ENCODE measurements at regions not wholly inside any gene's neighbourhood (a gene's known extent, or its start where the extent isn't known, plus 50 kb on each side); places are given as distances from the start of the nearest gene placed in this dataset.
A peak's percentile ranks its signal among the peaks of the same experiment; 100 is the strongest.

DNA sequence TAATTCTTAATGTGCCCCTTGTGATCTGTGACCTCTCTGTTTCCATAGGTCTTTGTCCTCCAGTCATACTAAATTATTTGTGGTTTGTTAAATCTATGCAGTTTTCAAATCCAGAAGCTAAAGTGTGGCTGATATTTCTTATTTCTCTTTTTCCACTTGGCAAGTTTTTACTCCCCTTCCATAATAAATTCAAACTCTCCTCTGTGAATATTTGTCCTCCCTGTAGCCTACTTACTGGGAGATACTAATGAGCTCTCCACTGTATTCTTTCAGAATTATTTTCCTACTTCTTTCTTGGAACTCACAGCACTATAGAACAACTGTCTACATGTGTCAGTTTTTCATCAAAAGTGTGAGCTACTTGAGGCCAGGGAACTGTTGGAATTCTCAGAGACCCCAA lies 430.8 kb upstream of the PTBP2 start:
- Histone ChIP-seq H3K4me1 (ENCODE audit: insufficient read depth, poor library complexity, severe bottlenecking) (peaks cover 10% of the 10 kb centered on the region), H3K27me3 (ENCODE audit: insufficient read depth, poor library complexity, severe bottlenecking) (no peaks in the 10 kb centered on the region), H3K9me3 (ENCODE audit: severe bottlenecking) (no peaks in the 10 kb centered on the region), H3K27ac (ENCODE audit: poor library complexity, severe bottlenecking) (no peak overlapping the region), H3K4me3 (ENCODE audit: severe bottlenecking) (no peak overlapping the region), H3K36me3 (ENCODE audit: low read depth) (no peaks in the 10 kb centered on the region)
- DNase-seq (ENCODE audit: low spot score) (no peak), ATAC-seq (ENCODE audit: low read depth) (no peak)
- TF ChIP-seq, protein P1, sequence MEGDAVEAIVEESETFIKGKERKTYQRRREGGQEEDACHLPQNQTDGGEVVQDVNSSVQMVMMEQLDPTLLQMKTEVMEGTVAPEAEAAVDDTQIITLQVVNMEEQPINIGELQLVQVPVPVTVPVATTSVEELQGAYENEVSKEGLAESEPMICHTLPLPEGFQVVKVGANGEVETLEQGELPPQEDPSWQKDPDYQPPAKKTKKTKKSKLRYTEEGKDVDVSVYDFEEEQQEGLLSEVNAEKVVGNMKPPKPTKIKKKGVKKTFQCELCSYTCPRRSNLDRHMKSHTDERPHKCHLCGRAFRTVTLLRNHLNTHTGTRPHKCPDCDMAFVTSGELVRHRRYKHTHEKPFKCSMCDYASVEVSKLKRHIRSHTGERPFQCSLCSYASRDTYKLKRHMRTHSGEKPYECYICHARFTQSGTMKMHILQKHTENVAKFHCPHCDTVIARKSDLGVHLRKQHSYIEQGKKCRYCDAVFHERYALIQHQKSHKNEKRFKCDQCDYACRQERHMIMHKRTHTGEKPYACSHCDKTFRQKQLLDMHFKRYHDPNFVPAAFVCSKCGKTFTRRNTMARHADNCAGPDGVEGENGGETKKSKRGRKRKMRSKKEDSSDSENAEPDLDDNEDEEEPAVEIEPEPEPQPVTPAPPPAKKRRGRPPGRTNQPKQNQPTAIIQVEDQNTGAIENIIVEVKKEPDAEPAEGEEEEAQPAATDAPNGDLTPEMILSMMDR (IDR thresholded peaks at IDR 0.05; ENCODE audit: poor library complexity, severe bottlenecking), result no peak

DNA sequence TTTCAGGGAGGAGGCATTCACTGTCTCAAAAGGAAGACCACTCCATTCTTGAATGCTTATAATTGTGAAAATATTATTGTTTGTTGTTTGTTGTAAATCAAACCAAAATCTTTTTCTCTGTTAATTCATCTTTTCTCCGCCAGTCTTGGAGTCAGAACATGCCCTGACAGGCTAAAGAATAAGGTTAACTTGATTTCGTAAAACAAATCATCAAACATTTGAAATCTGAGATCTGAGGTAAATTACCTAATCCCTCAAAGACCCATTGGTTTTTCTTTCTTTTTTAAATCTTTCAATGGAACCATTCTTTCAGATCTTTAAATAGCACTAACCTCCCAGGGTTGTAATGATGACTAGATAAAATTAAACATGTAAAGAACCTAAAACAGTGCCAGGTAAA lies 430.1 kb upstream of the PTBP2 start:
- Histone ChIP-seq H3K27me3 (ENCODE audit: insufficient read depth, poor library complexity, severe bottlenecking) (no peaks in the 10 kb centered on the region), H3K36me3 (ENCODE audit: low read depth) (no peaks in the 10 kb centered on the region), H3K9me3 (ENCODE audit: severe bottlenecking) (no peaks in the 10 kb centered on the region), H3K4me1 (ENCODE audit: insufficient read depth, poor library complexity, severe bottlenecking) (peaks cover 10% of the 10 kb centered on the region), H3K4me3 (ENCODE audit: severe bottlenecking) (no peak overlapping the region), H3K27ac (ENCODE audit: poor library complexity, severe bottlenecking) (no peak overlapping the region)
- TF ChIP-seq, protein P1 (IDR thresholded peaks at IDR 0.05; ENCODE audit: poor library complexity, severe bottlenecking), result no peak
- DNase-seq (ENCODE audit: low spot score) (no peak), ATAC-seq (ENCODE audit: low read depth) (peak; percentile 55; the same call in 2 of the 3 replicates)

DNA sequence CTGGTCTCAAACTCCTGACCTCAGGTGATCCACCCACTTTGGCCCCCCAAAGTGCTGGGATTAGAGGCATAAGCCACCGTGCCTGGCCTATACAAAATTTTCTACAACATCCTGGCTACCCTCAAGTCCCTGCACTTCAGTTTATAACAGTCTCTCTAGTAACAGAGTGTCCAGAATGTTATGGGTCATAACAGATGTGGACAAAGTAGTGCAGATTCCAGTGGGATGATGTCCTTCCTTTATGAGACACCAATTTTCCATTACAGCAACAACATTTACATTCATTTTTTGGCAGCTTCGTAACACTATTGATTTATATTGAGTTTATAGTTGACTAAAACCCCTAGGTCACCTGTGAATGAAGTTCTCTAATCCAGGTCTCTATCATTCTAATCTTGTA lies 429.4 kb upstream of the PTBP2 start:
- no peak for ATAC-seq (ENCODE audit: low read depth)
- H3K27me3 ChIP-seq (ENCODE audit: insufficient read depth, poor library complexity, severe bottlenecking), result no peaks in the 10 kb centered on the region
- no peak for DNase-seq (ENCODE audit: low spot score)

DNA sequence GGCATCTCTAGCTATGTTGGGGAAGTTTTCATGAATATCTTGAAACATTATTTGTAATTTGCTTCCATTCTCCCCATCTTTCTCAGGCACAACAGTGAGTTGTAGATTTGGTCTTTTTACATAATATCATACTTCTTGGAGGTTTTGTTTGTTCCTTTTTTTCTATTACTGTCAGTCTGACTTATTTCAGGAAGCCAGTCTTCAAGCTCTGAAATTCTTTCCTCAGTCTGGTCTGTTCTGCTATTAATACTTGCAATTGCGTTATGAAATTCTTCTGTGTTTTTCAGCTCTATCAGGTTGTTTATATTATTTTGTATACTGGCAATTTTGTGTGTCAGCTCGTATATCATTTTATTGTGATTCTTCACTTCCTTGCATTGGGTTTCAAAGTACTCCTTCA lies 424.6 kb upstream of the PTBP2 start:
- H3K4me1 ChIP-seq (ENCODE audit: insufficient read depth, poor library complexity, severe bottlenecking), result peaks cover 6% of the 10 kb centered on the region
- DNase-seq (ENCODE audit: low spot score), result no peak
- no peaks in the 10 kb centered on the region for H3K36me3 ChIP-seq (ENCODE audit: low read depth)
- TF ChIP-seq, protein P1 (IDR thresholded peaks at IDR 0.05; ENCODE audit: poor library complexity, severe bottlenecking), result no peak
- ATAC-seq (ENCODE audit: low read depth), result no peak
- H3K9me3 ChIP-seq (ENCODE audit: severe bottlenecking), result no peaks in the 10 kb centered on the region
- H3K27ac ChIP-seq (ENCODE audit: poor library complexity, severe bottlenecking), result no peak overlapping the region
- no peak overlapping the region for H3K4me3 ChIP-seq (ENCODE audit: severe bottlenecking)
- no peaks in the 10 kb centered on the region for H3K27me3 ChIP-seq (ENCODE audit: insufficient read depth, poor library complexity, severe bottlenecking)

More for the DNA sequence above, 429.4 kb upstream of the PTBP2 start:
- no peak overlapping the region for H3K27ac ChIP-seq (ENCODE audit: poor library complexity, severe bottlenecking)
- no peak overlapping the region for H3K4me3 ChIP-seq (ENCODE audit: severe bottlenecking)
- TF ChIP-seq, protein P1 (IDR thresholded peaks at IDR 0.05; ENCODE audit: poor library complexity, severe bottlenecking), result no peak
- no peaks in the 10 kb centered on the region for H3K36me3 ChIP-seq (ENCODE audit: low read depth)
- peaks cover 10% of the 10 kb centered on the region for H3K4me1 ChIP-seq (ENCODE audit: insufficient read depth, poor library complexity, severe bottlenecking)
- no peaks in the 10 kb centered on the region for H3K9me3 ChIP-seq (ENCODE audit: severe bottlenecking)

DNA sequence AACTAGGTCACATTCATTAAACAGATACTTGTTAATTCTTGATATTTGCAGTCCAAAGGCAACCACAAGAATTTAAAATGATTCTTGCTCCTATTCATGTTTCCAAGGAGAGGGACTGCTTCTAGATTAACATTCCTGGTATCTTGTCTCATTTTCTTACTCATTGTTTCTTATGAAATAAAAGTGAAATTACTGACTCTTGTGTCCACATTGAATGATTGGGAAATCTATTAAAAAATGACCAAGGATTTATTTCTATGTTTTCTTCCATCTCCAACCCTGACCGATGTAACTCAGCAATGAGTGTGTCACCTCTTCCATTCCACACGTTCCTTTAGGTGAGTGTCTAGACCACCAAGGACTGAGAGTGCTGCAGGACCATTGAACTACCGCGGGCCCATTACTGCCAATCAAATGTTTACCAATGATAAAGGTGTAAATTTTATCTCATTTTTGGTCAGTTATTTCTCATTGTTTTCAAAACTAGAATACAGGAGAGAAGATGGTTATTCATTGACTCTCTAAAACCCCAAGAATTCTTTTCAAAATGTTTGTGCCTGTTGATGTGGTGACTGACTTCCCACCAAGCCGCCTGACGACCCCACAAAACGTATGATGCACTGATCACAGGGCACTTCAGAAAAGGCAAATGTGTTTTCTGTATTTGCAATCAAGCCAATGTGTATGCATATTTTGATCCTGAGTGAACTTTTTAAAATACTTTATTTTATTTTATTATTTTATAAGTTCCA lies 414.6 kb upstream of the PTBP2 start:
- ATAC-seq (ENCODE audit: low read depth), result peak; percentile 82
- no peak for DNase-seq (ENCODE audit: low spot score)
- Histone ChIP-seq H3K27me3 (ENCODE audit: insufficient read depth, poor library complexity, severe bottlenecking) (no peaks in the 10 kb centered on the region), H3K4me1 (ENCODE audit: insufficient read depth, poor library complexity, severe bottlenecking) (peaks cover 36% of the 10 kb centered on the region), H3K9me3 (ENCODE audit: severe bottlenecking) (no peaks in the 10 kb centered on the region), H3K4me3 (ENCODE audit: severe bottlenecking) (no peak overlapping the region), H3K27ac (ENCODE audit: poor library complexity, severe bottlenecking) (peak overlapping the region; percentile 59), H3K36me3 (ENCODE audit: low read depth) (no peaks in the 10 kb centered on the region)
- TF ChIP-seq, protein P1 (IDR thresholded peaks at IDR 0.05; ENCODE audit: poor library complexity, severe bottlenecking), result no peak
